Osteocyte (in vitro differentiated cells): ENCODE measurements at regions not wholly inside any gene's neighbourhood (a gene's known extent, or its start where the extent isn't known, plus 50 kb on each side); places are given as distances from the start of the nearest gene placed in this dataset.

ENCODE experiments used
- DNase-seq: peaks from one replicate; pipeline ENCODE4 v3.0.0; 2021; ENCODE audit warnings: mixed read lengths; ENCODE audit not compliant: unreplicated experiment; ENCODE audit errors: extremely low spot score
- H3K27ac Mint-ChIP-seq: one replicate; pipeline ENCODE4 v1.8.0; 2021; ENCODE audit warnings: mild to moderate bottlenecking, mixed read lengths; ENCODE audit not compliant: unreplicated experiment
- H3K27me3 Mint-ChIP-seq: one replicate; pipeline ENCODE4 v1.8.0; 2021; ENCODE audit warnings: mixed read lengths; ENCODE audit not compliant: unreplicated experiment
- H3K36me3 Mint-ChIP-seq: one replicate; pipeline ENCODE4 v1.8.0; 2021; ENCODE audit warnings: mixed read lengths; ENCODE audit not compliant: unreplicated experiment
- H3K4me1 Mint-ChIP-seq: one replicate; pipeline ENCODE4 v1.8.0; 2021; ENCODE audit warnings: mixed read lengths; ENCODE audit not compliant: unreplicated experiment
- H3K4me3 Mint-ChIP-seq: one replicate; pipeline ENCODE4 v1.8.0; 2021; ENCODE audit warnings: mild to moderate bottlenecking, moderate library complexity, mixed read lengths; ENCODE audit not compliant: unreplicated experiment
- H3K9me3 Mint-ChIP-seq: one replicate; pipeline ENCODE4 v1.8.0; 2021; ENCODE audit warnings: mixed read lengths; ENCODE audit not compliant: unreplicated experiment
- TF ChIP-seq, protein P1 (sequence below): fragments of 200-600 bp; sonication (generic); IDR thresholded peaks from 2 replicates; pipeline ENCODE4 v1.5.0; 2021; ENCODE audit warnings: antibody characterized with exemption, mild to moderate bottlenecking, moderate library complexity

DNA sequence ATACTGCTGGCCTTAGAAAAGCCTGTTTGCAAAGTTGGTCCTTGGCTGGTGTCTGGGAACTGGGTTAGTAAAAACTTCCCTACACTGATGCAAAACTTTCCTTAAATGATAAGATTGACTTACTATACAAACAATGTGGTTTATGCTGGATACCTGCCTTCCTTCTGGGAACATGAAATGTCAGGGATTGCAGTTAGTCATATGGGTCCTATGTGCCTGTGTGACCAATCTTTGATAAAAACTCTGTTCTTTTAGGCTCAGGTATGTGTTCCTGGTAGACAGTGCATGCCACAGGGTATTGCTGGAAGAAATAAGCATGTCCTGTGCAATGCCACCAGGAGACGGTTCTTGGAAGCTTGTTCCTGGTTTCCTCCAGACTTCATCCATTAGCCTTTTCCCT, 173.3 kb downstream of the RMI1 start:
- peaks cover 7% of the 10 kb centered on the region for H3K27me3 Mint-ChIP-seq
- DNase-seq: no peak
- H3K9me3 Mint-ChIP-seq: no peaks in the 10 kb centered on the region
- H3K4me1 Mint-ChIP-seq: no peaks in the 10 kb centered on the region
- H3K36me3 Mint-ChIP-seq: no peaks in the 10 kb centered on the region
- H3K27ac Mint-ChIP-seq: no peak overlapping the region
- TF ChIP-seq, protein P1, sequence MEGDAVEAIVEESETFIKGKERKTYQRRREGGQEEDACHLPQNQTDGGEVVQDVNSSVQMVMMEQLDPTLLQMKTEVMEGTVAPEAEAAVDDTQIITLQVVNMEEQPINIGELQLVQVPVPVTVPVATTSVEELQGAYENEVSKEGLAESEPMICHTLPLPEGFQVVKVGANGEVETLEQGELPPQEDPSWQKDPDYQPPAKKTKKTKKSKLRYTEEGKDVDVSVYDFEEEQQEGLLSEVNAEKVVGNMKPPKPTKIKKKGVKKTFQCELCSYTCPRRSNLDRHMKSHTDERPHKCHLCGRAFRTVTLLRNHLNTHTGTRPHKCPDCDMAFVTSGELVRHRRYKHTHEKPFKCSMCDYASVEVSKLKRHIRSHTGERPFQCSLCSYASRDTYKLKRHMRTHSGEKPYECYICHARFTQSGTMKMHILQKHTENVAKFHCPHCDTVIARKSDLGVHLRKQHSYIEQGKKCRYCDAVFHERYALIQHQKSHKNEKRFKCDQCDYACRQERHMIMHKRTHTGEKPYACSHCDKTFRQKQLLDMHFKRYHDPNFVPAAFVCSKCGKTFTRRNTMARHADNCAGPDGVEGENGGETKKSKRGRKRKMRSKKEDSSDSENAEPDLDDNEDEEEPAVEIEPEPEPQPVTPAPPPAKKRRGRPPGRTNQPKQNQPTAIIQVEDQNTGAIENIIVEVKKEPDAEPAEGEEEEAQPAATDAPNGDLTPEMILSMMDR: no peak
- H3K4me3 Mint-ChIP-seq: no peak overlapping the region

DNA sequence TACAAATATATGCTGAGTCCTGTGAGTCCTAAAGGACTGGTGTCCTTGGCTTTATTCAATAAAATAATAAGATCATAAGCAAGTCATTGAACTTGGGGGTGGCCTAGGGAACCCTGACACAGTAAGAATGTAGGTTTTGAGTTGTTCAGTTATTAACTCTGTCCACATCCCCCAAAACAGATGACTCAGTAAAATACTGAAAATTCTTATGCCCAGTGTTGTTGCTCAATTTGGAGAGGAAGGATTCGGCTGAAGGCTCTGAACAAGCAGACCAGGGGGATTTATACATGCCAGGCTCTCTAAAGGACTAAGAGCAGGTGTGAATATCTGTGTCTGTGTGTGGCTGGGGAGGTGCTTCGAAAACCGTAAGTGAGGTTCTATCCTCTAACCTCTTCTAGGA, 173.7 kb downstream of the RMI1 start:
- peaks cover 11% of the 10 kb centered on the region for H3K27me3 Mint-ChIP-seq
- no peak overlapping the region for H3K27ac Mint-ChIP-seq
- DNase-seq: no peak
- TF ChIP-seq, protein P1: no peak
- H3K36me3 Mint-ChIP-seq: no peaks in the 10 kb centered on the region
- no peaks in the 10 kb centered on the region for H3K9me3 Mint-ChIP-seq
- H3K4me1 Mint-ChIP-seq: no peaks in the 10 kb centered on the region
- no peak overlapping the region for H3K4me3 Mint-ChIP-seq

DNA sequence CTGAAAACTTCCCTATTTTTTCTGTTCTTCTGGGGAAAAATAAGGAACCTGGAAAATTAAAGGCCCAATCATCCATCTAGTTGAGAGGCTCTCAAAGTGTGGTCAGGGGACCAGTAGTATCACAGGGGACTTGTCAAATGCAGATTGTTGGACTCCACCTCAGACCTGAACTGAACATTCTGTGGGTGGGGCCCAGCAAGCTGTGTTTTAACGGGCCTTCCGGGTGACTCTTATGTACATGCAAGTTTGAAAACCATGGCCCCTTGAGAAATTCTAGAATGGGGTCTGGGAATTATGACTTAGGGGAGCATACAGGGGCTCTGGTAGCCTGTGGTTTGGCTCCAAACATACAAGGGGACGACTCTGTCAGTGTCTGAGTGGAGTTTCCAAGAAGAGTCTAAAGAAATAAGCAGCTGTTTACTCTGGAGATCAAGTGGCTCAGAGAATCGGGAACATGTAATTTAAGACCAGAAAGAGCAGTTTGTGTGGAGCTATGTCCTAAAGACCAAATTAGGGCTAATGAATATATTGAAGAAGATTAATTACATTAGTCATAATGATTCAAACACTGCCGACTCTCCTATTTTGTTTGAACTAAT, 177.4 kb downstream of the SLC28A3 start:
- DNase-seq: no peak
- Mint-ChIP-seq H3K36me3 (no peaks in the 10 kb centered on the region), H3K4me1 (peaks cover 6% of the 10 kb centered on the region), H3K9me3 (no peaks in the 10 kb centered on the region), H3K27ac (no peak overlapping the region), H3K27me3 (peaks cover 20% of the 10 kb centered on the region), H3K4me3 (no peak overlapping the region)
- TF ChIP-seq, protein P1: no peak

DNA sequence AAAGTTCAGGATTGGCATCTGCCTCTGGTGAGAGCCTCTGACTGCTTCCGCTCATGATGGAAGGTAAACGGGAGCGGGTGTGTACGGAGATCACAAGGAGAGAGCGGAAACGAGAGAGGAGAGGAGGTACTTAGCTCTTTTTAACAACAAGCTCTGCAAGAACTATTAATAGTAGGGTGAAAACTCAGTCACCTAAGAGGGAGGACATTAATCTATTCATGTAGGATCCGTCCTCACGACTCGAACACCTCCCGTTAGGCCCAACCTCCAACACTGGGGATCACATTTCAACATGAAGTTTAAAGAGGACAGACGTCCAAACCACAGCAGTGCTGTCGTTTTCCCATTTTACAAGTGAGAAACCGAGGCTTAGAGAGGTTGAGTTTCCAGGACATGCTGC, 173.7 kb downstream of the SLC28A3 start:
- Mint-ChIP-seq H3K9me3 (no peaks in the 10 kb centered on the region), H3K4me1 (peaks cover 28% of the 10 kb centered on the region), H3K27me3 (no peaks in the 10 kb centered on the region), H3K27ac (no peak overlapping the region), H3K36me3 (no peaks in the 10 kb centered on the region), H3K4me3 (no peak overlapping the region)
- no peak for DNase-seq
- TF ChIP-seq, protein P1: no peak

DNA sequence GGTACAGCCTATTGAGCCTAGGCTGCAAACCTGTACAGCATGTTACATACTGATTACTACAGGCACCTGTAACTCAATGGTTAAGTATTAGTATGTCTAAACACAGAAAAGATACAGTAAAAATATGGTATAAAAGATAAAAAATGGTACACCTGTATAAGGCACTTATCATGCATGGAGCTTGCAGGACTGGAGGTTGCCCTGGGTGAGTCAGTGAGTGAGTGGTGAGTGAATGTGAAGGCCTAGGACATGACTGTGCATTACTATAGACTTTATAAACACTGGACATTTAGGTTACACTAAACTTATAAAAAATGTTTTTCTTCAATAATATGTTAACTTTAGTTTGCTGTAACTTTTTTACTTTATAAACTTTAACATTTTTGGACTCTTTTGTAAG, 171.3 kb downstream of the SLC28A3 start:
- Mint-ChIP-seq H3K36me3 (no peaks in the 10 kb centered on the region), H3K4me1 (peaks cover 30% of the 10 kb centered on the region), H3K27me3 (no peaks in the 10 kb centered on the region), H3K4me3 (no peak overlapping the region), H3K9me3 (no peaks in the 10 kb centered on the region), H3K27ac (no peak overlapping the region)
- TF ChIP-seq, protein P1: no peak
- no peak for DNase-seq
